ENCODE measurements at regions not wholly inside any gene's neighbourhood (a gene's known extent, or its start where the extent isn't known, plus 50 kb on each side); places are given as distances from the start of the nearest gene placed in this dataset.

DNA sequence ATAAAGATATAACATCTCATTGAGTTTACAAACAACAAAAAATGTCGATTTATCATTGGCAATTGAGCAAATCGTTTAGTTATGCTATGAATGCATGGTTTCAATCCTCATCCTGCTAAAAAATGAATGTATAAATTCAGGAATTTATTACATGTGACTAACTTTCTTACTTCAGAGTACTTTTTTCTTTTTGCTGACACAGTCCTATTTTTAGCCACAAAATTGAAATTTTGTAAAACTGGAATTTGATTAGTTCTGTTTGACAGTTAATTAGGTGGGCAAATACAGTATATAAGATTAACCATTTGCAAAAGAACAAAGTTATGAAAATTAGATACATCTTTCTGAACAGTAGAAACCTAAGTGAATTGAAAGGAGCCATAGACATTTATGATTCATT lies 925.0 kb upstream of the CHORDC1 start:
- TF ChIP-seq, protein P1, sequence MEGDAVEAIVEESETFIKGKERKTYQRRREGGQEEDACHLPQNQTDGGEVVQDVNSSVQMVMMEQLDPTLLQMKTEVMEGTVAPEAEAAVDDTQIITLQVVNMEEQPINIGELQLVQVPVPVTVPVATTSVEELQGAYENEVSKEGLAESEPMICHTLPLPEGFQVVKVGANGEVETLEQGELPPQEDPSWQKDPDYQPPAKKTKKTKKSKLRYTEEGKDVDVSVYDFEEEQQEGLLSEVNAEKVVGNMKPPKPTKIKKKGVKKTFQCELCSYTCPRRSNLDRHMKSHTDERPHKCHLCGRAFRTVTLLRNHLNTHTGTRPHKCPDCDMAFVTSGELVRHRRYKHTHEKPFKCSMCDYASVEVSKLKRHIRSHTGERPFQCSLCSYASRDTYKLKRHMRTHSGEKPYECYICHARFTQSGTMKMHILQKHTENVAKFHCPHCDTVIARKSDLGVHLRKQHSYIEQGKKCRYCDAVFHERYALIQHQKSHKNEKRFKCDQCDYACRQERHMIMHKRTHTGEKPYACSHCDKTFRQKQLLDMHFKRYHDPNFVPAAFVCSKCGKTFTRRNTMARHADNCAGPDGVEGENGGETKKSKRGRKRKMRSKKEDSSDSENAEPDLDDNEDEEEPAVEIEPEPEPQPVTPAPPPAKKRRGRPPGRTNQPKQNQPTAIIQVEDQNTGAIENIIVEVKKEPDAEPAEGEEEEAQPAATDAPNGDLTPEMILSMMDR (IDR thresholded peaks at IDR 0.05; ENCODE audit: borderline replicate concordance, insufficient read depth, low read depth, low read length) = no peak

GRCh38 chr11:91141655-91142054 lies 918.8 kb upstream of the CHORDC1 start:
- no peak overlapping the region for H3K4me3 ChIP-seq (ENCODE audit: low read depth, low read length)
- TF ChIP-seq, protein P1 (IDR thresholded peaks at IDR 0.05; ENCODE audit: borderline replicate concordance, insufficient read depth, low read depth, low read length) = no peak

More for the DNA sequence above, 925.0 kb upstream of the CHORDC1 start:
- H3K4me3 ChIP-seq (ENCODE audit: low read depth, low read length) = no peak overlapping the region

DNA sequence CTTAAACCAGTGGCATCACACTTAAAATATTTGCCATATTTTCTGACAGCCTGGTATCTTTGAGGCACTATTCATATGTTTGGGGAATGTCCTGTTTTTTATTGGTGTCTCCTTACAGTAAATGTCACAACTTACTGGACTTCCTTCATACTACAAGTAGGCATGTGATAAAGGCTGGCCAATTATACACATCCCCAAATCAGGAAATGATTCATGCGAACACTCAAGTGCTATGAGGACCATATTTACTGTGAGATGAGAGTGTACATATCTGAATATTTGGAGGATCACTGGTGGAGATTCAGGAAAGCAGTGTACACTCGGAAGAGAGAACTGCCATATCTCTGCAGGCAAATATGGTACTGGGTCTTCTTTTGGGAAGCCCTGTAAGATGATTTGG lies 913.8 kb upstream of the CHORDC1 start:
- TF ChIP-seq, protein P1 (IDR thresholded peaks at IDR 0.05; ENCODE audit: borderline replicate concordance, insufficient read depth, low read depth, low read length) = no peak
- H3K4me3 ChIP-seq (ENCODE audit: low read depth, low read length) = no peak overlapping the region

DNA sequence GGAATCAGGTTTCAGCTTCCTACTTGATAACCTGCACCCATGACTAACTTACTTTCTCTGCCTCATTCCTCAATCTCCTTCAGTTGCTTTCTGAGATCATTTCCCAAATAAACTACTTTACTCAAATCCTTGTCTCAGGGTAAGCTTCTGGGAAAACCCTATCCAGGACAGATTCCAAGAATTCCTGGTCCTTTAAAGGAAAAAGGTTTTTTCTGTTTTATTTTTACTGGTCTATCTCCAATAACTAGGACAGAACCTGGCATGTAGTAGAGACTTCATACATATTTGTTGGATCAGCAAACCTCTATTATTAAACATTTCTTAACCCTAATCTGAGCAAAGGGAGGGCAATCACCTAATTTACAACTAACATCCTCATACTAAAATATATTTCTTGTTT lies 910.5 kb upstream of the CHORDC1 start:
- TF ChIP-seq, protein P1 (IDR thresholded peaks at IDR 0.05; ENCODE audit: borderline replicate concordance, insufficient read depth, low read depth, low read length) = no peak
- H3K4me3 ChIP-seq (ENCODE audit: low read depth, low read length) = no peak overlapping the region

DNA sequence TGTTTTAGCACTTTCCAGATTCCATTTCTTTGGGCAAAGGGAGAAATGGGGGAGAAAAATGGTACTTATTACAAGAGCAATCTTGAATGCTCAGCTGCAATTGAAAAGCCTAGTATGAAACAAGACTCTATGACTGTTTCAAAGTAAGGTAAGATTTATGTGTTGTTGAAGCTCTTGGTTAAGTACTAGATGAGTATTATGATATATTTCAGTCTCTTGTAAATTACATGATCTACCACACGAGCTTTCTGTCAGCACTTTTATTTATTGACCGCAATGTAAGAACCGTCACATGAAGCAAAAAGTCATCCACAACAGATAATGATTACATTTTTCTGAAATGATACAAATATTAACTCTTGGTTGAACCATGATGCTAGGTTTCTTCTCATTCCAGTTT lies 906.7 kb upstream of the CHORDC1 start:
- TF ChIP-seq, protein P1 (IDR thresholded peaks at IDR 0.05; ENCODE audit: borderline replicate concordance, insufficient read depth, low read depth, low read length) = no peak
- no peak overlapping the region for H3K4me3 ChIP-seq (ENCODE audit: low read depth, low read length)

- no peak overlapping the region for H3K4me3 ChIP-seq (ENCODE audit: low read depth, low read length)
- TF ChIP-seq, protein P1 (IDR thresholded peaks at IDR 0.05; ENCODE audit: borderline replicate concordance, insufficient read depth, low read depth, low read length) = no peak
Observed at GRCh38 chr11:91124363-91124762, 901.5 kb upstream of the CHORDC1 start.

DNA sequence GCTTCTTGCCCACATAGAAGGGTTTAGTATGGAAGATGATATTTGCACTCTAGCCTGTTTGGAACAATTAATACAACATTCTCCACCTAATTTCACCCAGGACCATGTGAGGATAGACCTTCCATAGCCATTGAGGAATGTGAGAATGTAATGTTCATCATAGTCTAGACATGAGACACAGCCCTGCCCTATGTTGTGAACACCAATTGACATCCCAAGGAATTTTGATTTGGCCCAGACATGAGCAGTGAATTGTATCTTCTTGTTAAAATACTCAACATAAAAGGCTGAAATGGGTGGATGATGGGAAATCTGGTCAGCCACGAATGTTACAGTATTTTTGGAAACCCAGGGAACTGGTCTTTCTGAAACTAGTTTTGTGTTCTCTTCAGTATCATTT lies 892.3 kb upstream of the CHORDC1 start:
- TF ChIP-seq, protein P1 (IDR thresholded peaks at IDR 0.05; ENCODE audit: borderline replicate concordance, insufficient read depth, low read depth, low read length) = no peak
- H3K4me3 ChIP-seq (ENCODE audit: low read depth, low read length) = no peak overlapping the region
